SK-N-MC (cell line): ENCODE measurements at regions not wholly inside any gene's neighbourhood (a gene's known extent, or its start where the extent isn't known, plus 50 kb on each side); places are given as distances from the start of the nearest gene placed in this dataset.

ENCODE experiments used
- EZH2 ChIP-seq: fragments of 200-600 bp; sonication (generic); IDR thresholded peaks from one replicate; pipeline ENCODE4 v1.6.1; 2017; ENCODE audit warnings: antibody characterized with exemption
- POLR2AphosphoS5 ChIP-seq: IDR thresholded peaks from 2 replicates; pipeline ENCODE4 v1.6.1; 2012; ENCODE audit warnings: mild to moderate bottlenecking, low read depth, low read length, borderline replicate concordance

DNA sequence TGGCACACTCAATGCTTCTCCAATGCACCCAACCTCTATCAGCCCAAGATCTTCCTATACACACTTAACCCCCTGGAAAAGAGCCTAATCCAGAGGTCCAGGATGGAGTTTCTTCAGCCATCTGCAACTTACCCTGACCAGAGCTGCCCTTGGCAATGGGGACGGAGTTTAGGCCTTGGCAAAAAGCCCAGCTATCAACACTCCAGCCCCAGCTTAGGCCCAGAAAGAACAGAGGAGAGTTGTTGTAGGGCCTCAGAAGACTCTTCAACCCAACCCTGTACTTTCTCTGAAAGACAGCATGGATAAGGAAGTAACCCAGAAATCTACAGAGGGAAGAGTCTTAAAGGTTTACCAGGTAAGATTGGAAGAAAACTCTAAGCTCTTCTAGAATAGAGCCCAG lies 219.3 kb upstream of the PELI2 start:
- TF ChIP-seq POLR2AphosphoS5 (no peak), EZH2 (no peak)
